GM12872 (cell line): ENCODE measurements at regions not wholly inside any gene's neighbourhood (a gene's known extent, or its start where the extent isn't known, plus 50 kb on each side); places are given as distances from the start of the nearest gene placed in this dataset.

Source experiments
- CTCF ChIP-seq: IDR thresholded peaks from 3 replicates; pipeline ENCODE4 v1.5.1; 2011; ENCODE audit warnings: low read depth, mild to moderate bottlenecking, low read length, moderate library complexity; ENCODE audit not compliant: insufficient read depth

- TF ChIP-seq CTCF, result no peak
Observed at GRCh38 chr3:13164893-13165492, 91.8 kb upstream of the IQSEC1 start.

- TF ChIP-seq CTCF, result no peak
Observed at GRCh38 chr3:13163848-13164382, 90.7 kb upstream of the IQSEC1 start.

- TF ChIP-seq CTCF, result no peak
Observed at GRCh38 chr3:13162549-13163320, 89.5 kb upstream of the IQSEC1 start.

GRCh38 chr3:13161771-13162535 lies 88.7 kb upstream of the IQSEC1 start:
- no peak for TF ChIP-seq CTCF

GRCh38 chr3:13161021-13161759 lies 88.0 kb upstream of the IQSEC1 start:
- no peak for TF ChIP-seq CTCF

- no peak for TF ChIP-seq CTCF
Observed at GRCh38 chr3:13160619-13161018, 87.4 kb upstream of the IQSEC1 start.
